Adipocyte (in vitro differentiated cells): ENCODE measurements at regions not wholly inside any gene's neighbourhood (a gene's known extent, or its start where the extent isn't known, plus 50 kb on each side); places are given as distances from the start of the nearest gene placed in this dataset.

Experiments used
- DNase-seq: peaks from one replicate; pipeline ENCODE4 v3.0.0-alpha.2; 2015; ENCODE audit warnings: low read depth
- H3K27me3 ChIP-seq: replicated peaks from 2 replicates; pipeline ENCODE4 v1.7.0; 2013; ENCODE audit warnings: mild to moderate bottlenecking, low read length, moderate library complexity; ENCODE audit not compliant: control insufficient read depth, insufficient read depth
- H3K36me3 ChIP-seq: 2 replicates; pipeline ENCODE4 v1.7.0; 2013; ENCODE audit warnings: low read length, mild to moderate bottlenecking, moderate library complexity; ENCODE audit not compliant: control insufficient read depth, insufficient read depth, severe bottlenecking
- H3K4me1 ChIP-seq: 2 replicates; pipeline ENCODE4 v1.7.0; 2013; ENCODE audit warnings: mild to moderate bottlenecking, low read length, moderate library complexity; ENCODE audit not compliant: control insufficient read depth, insufficient read depth
- H3K4me3 ChIP-seq: 2 replicates; pipeline ENCODE4 v1.7.0; 2013; ENCODE audit warnings: mild to moderate bottlenecking, low read length, moderate library complexity
- H3K9ac ChIP-seq: 2 replicates; pipeline ENCODE4 v1.7.0; 2013; ENCODE audit warnings: mild to moderate bottlenecking, low read length, moderate library complexity
- H3K9me3 ChIP-seq: 2 replicates; pipeline ENCODE4 v1.7.0; 2013; ENCODE audit warnings: mild to moderate bottlenecking, low read length, moderate library complexity; ENCODE audit not compliant: control insufficient read depth

DNA sequence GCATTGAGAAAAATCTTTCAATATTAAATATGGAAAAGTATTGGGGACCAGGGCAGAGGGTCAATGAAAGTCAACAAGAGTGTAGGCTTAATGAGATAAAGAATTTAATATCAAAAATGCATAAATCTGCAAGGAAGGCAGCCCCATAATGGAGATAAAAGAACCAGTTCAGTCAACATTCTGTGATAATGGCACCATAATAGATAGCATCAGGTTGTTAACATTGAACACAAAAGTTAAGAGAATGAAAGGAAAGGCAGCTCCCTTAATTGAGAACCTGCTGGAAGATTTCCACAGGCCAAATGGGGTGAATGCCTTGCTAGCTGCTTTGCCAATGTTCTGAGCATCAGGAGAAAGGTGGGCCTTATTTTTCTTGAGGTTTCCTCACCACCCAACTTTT lies 60.4 kb upstream of the TMEM33 start:
- Histone ChIP-seq H3K4me1 (no peaks in the 10 kb centered on the region), H3K36me3 (no peaks in the 10 kb centered on the region), H3K9me3 (no peaks in the 10 kb centered on the region), H3K27me3 (peaks cover 99% of the 10 kb centered on the region), H3K4me3 (no peak overlapping the region), H3K9ac (no peak overlapping the region)
- no peak for DNase-seq

- no peak for DNase-seq
- Histone ChIP-seq H3K9ac (no peak overlapping the region), H3K4me1 (no peaks in the 10 kb centered on the region), H3K36me3 (no peaks in the 10 kb centered on the region), H3K9me3 (no peaks in the 10 kb centered on the region), H3K4me3 (no peak overlapping the region), H3K27me3 (peaks cover 99% of the 10 kb centered on the region)
Measured at GRCh38 chr4:41874398-41874797, 60.8 kb upstream of the TMEM33 start.

DNA sequence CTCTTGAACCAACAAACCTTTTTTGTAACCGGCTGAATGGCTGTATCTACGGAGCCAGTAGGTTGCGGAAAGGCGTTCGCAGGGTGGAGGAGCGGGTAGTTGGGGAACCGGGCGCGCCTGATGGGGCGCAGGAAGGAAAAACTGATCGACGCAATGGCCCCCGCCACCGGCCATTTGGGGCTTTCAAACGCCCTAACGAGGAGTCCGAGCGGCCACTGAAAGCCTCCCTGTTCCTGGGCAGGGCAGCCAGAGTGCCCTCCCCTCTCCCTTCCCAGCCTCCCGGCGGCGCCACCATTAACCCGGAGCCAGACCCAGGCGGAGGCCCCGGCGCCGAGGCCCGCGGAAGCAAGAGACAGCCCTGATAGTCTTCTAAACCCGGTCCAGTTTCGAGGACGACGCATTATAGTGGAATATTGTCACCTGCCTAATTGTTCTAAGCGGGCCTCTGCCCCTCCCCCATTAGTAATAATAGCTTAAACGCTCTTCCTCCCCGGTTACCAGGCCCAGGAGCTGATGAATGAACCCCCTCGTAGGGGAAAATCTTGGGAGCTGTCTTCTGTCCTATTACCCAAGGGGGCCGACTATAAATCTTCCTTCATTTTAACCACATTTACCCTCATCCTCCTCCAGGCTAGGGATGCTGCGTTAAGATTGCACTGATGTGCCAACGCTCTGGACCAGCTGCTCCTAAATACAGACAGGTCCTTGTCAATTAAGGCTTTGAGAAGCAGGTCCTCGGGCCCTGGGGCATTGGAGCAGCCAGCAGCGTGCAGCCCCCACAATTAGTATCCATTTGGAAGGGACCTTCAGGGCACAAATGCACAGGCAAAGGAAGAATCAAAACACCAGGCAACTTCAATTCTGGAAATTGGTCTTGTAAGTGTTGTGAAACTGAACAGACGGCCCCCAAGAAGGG lies 61.6 kb upstream of the TMEM33 start:
- H3K4me1 ChIP-seq = no peaks in the 10 kb centered on the region
- H3K9me3 ChIP-seq = no peaks in the 10 kb centered on the region
- no peaks in the 10 kb centered on the region for H3K36me3 ChIP-seq
- DNase-seq = no peak
- H3K9ac ChIP-seq = no peak overlapping the region
- H3K4me3 ChIP-seq = no peak overlapping the region
- H3K27me3 ChIP-seq = peaks cover 98% of the 10 kb centered on the region

GRCh38 chr4:41870035-41870434 lies 65.2 kb upstream of the TMEM33 start:
- Histone ChIP-seq H3K27me3 (peaks cover 91% of the 10 kb centered on the region), H3K36me3 (no peaks in the 10 kb centered on the region), H3K4me1 (peaks cover 12% of the 10 kb centered on the region), H3K4me3 (no peak overlapping the region), H3K9ac (no peak overlapping the region), H3K9me3 (no peaks in the 10 kb centered on the region)
- DNase-seq = no peak

- Histone ChIP-seq H3K27me3 (peaks cover 87% of the 10 kb centered on the region), H3K9me3 (peaks cover 10% of the 10 kb centered on the region), H3K4me1 (peaks cover 13% of the 10 kb centered on the region), H3K9ac (no peak overlapping the region), H3K36me3 (no peaks in the 10 kb centered on the region), H3K4me3 (no peak overlapping the region)
- no peak for DNase-seq
Measured at GRCh38 chr4:41866799-41867677, 68.2 kb upstream of the TMEM33 start.

DNA sequence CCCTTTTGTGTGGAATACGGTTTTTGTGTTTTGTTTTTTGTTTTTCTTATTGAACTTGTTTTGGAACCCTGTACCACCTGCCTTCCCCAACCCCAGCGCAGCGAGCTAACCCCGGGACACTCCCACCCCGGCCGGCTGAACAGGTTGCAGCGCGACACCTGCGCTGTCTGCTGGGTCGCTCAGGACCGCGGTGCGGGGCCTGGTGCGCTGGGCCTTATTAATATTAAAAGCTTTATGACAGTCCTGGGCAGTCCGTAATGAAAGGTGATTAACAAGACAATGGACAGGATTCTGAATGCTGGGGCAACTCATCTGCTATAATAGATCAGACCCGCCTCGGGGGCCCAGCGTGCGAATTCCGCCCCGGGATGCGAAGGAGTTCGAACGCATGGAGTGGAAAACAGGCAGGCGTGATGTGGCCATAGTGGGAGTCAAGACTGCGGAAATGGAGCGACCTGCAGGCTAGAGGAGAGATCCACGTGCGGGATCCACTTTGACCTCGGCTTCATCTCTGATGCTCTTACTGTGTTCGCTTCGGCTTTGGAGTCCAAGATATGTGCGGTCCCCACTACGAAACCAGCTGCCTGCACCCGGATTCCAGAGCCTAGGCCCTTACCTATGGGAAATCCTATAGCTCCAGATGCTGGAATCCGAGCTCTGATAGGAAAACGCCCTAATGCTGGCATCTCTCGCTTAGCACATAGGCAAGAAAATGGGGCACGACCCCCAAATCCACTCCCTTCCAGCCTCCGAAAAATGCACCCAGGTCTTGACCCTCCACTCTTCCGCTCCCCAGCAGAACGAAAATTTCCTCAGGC lies 69.0 kb upstream of the TMEM33 start:
- Histone ChIP-seq H3K4me1 (peaks cover 13% of the 10 kb centered on the region), H3K36me3 (no peaks in the 10 kb centered on the region), H3K27me3 (peaks cover 87% of the 10 kb centered on the region), H3K4me3 (peak overlapping the region; percentile 68), H3K9ac (no peak overlapping the region), H3K9me3 (peaks cover 10% of the 10 kb centered on the region)
- DNase-seq = no peak

DNA sequence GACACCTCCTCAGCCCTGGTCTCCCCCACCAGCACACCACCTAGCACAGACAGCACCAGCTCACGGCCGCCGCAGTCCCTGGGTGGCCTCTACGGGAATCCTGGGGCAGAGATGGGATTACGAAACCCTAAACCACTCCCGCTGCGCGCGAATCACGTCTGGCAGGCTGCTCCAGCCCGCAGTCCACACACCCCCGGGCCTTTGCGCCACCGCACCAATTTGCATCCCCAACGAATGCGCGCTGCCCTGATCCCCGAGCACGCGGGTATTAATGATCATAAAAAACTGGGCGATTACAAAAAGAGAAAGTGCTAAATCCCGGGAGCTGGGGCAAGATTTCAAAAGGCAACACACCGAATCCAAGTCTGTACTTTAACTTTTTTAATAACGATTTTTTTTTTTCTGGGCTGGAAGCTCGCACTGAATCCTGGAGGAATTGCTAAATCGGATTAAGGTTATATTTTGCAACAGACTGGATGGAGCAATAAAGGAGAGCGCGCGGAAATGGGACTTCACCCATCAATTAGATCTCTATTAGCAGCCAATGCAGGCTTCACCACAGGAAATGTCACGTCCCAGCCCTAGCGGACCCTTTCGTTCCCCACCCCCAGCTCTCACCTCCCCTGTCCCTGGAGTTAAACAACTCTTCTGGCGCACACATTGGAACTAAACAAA lies 69.8 kb upstream of the TMEM33 start:
- Histone ChIP-seq H3K9me3 (peaks cover 10% of the 10 kb centered on the region), H3K4me3 (peak overlapping the region; percentile 68), H3K36me3 (no peaks in the 10 kb centered on the region), H3K9ac (no peak overlapping the region), H3K27me3 (peaks cover 83% of the 10 kb centered on the region), H3K4me1 (peaks cover 13% of the 10 kb centered on the region)
- peak; percentile 20 for DNase-seq

DNA sequence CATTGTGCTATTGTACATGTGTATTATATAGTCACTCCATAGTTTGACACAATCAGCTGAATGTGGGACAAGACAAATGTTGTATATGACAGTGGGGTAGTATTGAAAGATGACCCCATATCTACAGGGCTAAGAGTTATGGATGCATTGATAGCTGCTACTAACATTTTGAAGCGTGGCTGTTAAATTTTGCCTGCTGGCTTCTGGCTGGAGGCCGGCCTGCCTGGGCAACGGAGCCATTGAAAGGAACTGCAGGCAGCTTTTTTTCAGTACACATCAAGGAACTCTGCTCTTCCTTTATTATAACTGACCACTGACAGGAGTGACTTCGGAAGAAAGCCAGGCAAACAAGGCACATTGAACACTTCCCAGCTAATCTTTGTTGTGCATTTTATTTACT lies 76.1 kb upstream of the TMEM33 start:
- no peaks in the 10 kb centered on the region for H3K36me3 ChIP-seq
- no peak overlapping the region for H3K4me3 ChIP-seq
- DNase-seq = no peak
- peaks cover 2% of the 10 kb centered on the region for H3K9me3 ChIP-seq
- H3K27me3 ChIP-seq = peaks cover 54% of the 10 kb centered on the region
- no peak overlapping the region for H3K9ac ChIP-seq
- no peaks in the 10 kb centered on the region for H3K4me1 ChIP-seq

DNA sequence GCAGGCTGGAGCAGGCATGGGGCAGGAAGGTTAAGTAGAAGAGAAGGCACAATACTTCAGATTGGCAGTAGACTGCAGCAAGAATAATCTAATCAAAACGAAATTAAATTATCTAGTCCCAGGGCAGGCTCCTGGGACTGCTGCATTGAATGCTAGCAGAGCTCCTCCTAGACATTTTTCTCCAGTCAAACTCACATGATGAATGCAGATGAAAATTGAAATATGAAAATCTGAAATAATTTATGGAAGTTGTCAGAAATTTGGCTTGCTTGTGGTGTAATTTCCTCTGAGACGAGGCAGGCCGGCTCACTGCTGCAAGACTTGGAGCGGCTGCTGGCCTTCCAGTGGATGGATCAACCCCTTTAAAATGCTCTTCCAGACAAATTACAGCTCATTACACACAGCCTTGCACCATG lies 78.0 kb upstream of the TMEM33 start:
- H3K9me3 ChIP-seq = no peaks in the 10 kb centered on the region
- no peak overlapping the region for H3K9ac ChIP-seq
- no peak overlapping the region for H3K4me3 ChIP-seq
- no peaks in the 10 kb centered on the region for H3K36me3 ChIP-seq
- DNase-seq = no peak
- no peaks in the 10 kb centered on the region for H3K4me1 ChIP-seq
- H3K27me3 ChIP-seq = peaks cover 55% of the 10 kb centered on the region

DNA sequence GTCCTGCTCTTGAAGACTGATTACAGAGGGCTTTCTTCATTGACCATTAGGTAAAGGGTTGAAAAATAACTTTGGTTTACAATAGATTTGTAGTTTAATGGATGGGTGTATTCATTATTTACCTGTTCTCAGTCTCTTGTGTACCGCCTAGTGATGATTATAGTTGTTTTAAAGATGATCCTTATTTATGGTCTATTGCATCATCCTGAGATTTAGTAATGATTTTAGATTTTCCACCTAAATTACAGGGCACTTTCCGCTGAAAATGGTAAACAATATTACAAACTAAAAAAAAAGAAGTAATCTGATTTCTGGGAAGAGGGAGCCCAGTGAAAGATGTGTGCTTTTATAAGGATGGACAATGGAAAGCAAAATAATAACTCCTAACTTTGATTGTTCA lies 78.4 kb upstream of the TMEM33 start:
- H3K27me3 ChIP-seq = peaks cover 51% of the 10 kb centered on the region
- no peak overlapping the region for H3K9ac ChIP-seq
- H3K9me3 ChIP-seq = no peaks in the 10 kb centered on the region
- no peak overlapping the region for H3K4me3 ChIP-seq
- no peak for DNase-seq
- no peaks in the 10 kb centered on the region for H3K36me3 ChIP-seq
- H3K4me1 ChIP-seq = no peaks in the 10 kb centered on the region
